HCT116 (cell line): ENCODE measurements at regions not wholly inside any gene's neighbourhood (a gene's known extent, or its start where the extent isn't known, plus 50 kb on each side); places are given as distances from the start of the nearest gene placed in this dataset.

Experiments
- ATAC-seq: fragments of 200-7000 bp; cut with Tn5 transposase; 2 replicates; pipeline ENCODE4 v1.9.1; 2020; ENCODE audit warnings: mild to moderate bottlenecking, moderate library complexity
- BruUV-seq: library from RNA; stranded (reverse); fragments of 400-500 nt; replicated peaks from 2 replicates; lab custom pipeline; 2021; lab: Mats Ljungman, UMichigan
- CTCF ChIA-PET: fragments of 300-600 bp; sonication (Branson Sonifier 250); formaldehyde crosslinking; loops from one replicate; lab custom pipeline; 2021; ENCODE audit warnings: antibody characterized with exemption; lab: Charles Lee
- POLR2A ChIA-PET: fragments of 300-600, 350-600 bp; sonication (Branson Sonifier 250); formaldehyde crosslinking; loops from one replicate; lab custom pipeline; 2021; ENCODE audit warnings: antibody characterized with exemption; lab: Charles Lee
- RAD21 ChIA-PET, 2 experiments: fragments of 300-600 bp; sonication (Branson Sonifier 250); formaldehyde crosslinking; loops; one replicate each; lab custom pipeline; 2023; ENCODE audit warnings: low total read pairs in 2 of 2; ENCODE audit not compliant: uncharacterized antibody in 2 of 2, unreplicated experiment in 2 of 2, low non-redundant PET in 1 of 2; lab: Charles Lee
- DNase-seq: peaks from one replicate; pipeline ENCODE4 v3.0.0-alpha.2; 2010; ENCODE audit warnings: low read depth, low spot score
- H2AFZ ChIP-seq: fragments of 200-600 bp; shearing (Covaris generic), sonication (generic); 2 replicates; pipeline ENCODE4 v1.6.1; 2017; ENCODE audit warnings: low read depth, mixed run types, mixed read lengths, antibody characterized with exemption, low read length; ENCODE audit not compliant: poor library complexity, severe bottlenecking
- H3K27ac ChIP-seq: 2 replicates; pipeline ENCODE4 v1.5.1; 2012; ENCODE audit warnings: low read depth, low read length
- H3K27me3 ChIP-seq: fragments of 200-600 bp; sonication (generic); 2 replicates; pipeline ENCODE4 v1.6.1; 2016; ENCODE audit warnings: mixed run types, low read length, mixed read lengths; ENCODE audit not compliant: insufficient read depth
- H3K36me3 ChIP-seq, 2 experiments: fragments of 200-500 bp in 1 of 2; fragments of 200-600 bp in 1 of 2; sonication (Bioruptor generic) in 1 of 2; sonication (generic) in 1 of 2; 2 replicates each; pipeline versions ENCODE4 v1.5.1 to v1.6.1; 2014 to 2016; ENCODE audit warnings: low read length in 2 of 2, inconsistent platforms in 1 of 2, mixed read lengths in 1 of 2, mixed run types in 1 of 2; ENCODE audit not compliant: insufficient read depth in 2 of 2, control insufficient read depth in 1 of 2
- H3K4me1 ChIP-seq, 2 experiments: fragments of 200-600 bp in 1 of 2; sonication (generic) in 1 of 2; 2 replicates each; pipeline versions ENCODE4 v1.5.1 to v1.6.1; 2012 to 2017; ENCODE audit warnings: low read length in 2 of 2, inconsistent platforms in 1 of 2, mild to moderate bottlenecking in 1 of 2, mixed read lengths in 1 of 2, mixed run types in 1 of 2, moderate library complexity in 1 of 2; ENCODE audit not compliant: insufficient read depth in 2 of 2, control insufficient read depth in 1 of 2
- H3K4me2 ChIP-seq: fragments of 200-600 bp; sonication (generic); 2 replicates; pipeline ENCODE4 v1.6.1; 2017; ENCODE audit warnings: mixed run types, low read length, mixed read lengths
- H3K4me3 ChIP-seq, 2 experiments: fragments of 200-600 bp in 1 of 2; sonication (generic) in 1 of 2; replicated peaks in 1 of 2; 2 replicates each; pipeline ENCODE4 v1.5.1; 2011 to 2016; ENCODE audit warnings: low read length in 2 of 2, control low read depth in 1 of 2, low read depth in 1 of 2, mild to moderate bottlenecking in 1 of 2, mixed read lengths in 1 of 2, mixed run types in 1 of 2
- H3K79me2 ChIP-seq: fragments of 200-600 bp; sonication (generic); 2 replicates; pipeline ENCODE4 v1.6.1; 2017; ENCODE audit warnings: mild to moderate bottlenecking, mixed run types, low read length, moderate library complexity, mixed read lengths; ENCODE audit not compliant: insufficient read depth
- H3K9ac ChIP-seq: fragments of 200-600 bp; sonication (generic); 2 replicates; pipeline ENCODE4 v1.6.1; 2016; ENCODE audit warnings: low read length, mixed read lengths
- H3K9me2 ChIP-seq: fragments of 200-600 bp; sonication (generic), shearing (Covaris generic); 2 replicates; pipeline ENCODE4 v1.6.1; 2017; ENCODE audit warnings: mixed run types, mild to moderate bottlenecking, moderate library complexity; ENCODE audit not compliant: insufficient read depth
- H3K9me3 ChIP-seq, 2 experiments: fragments of 200-500 bp in 1 of 2; fragments of 200-600 bp in 1 of 2; sonication (Bioruptor generic) in 1 of 2; sonication (generic) in 1 of 2; 2 replicates each; pipeline ENCODE4 v1.6.1; 2014 to 2017; ENCODE audit warnings: low read length in 2 of 2, mixed read lengths in 2 of 2, inconsistent platforms in 1 of 2, low read depth in 1 of 2, mild to moderate bottlenecking in 1 of 2, mixed run types in 1 of 2, moderate library complexity in 1 of 2; ENCODE audit not compliant: control insufficient read depth in 1 of 2, insufficient read depth in 1 of 2
- H4K20me1 ChIP-seq: fragments of 200-600 bp; sonication (generic), shearing (Covaris generic); 2 replicates; pipeline ENCODE4 v1.6.1; 2017; ENCODE audit warnings: mixed run types, mild to moderate bottlenecking, moderate library complexity; ENCODE audit not compliant: insufficient read depth
- ATF3 ChIP-seq: IDR thresholded peaks from 2 replicates; pipeline ENCODE4 v1.6.1; 2012
- CEBPB ChIP-seq: IDR thresholded peaks from 2 replicates; pipeline ENCODE4 v1.6.1; 2012; ENCODE audit warnings: low read depth
- CTCF ChIP-seq, 3 experiments: fragments of 200-600 bp in 1 of 3; sonication (generic) in 1 of 3; IDR thresholded peaks in 2 of 3; conservative IDR thresholded peaks in 1 of 3; 2 replicates each; pipeline ENCODE4 v1.5.1; 2012 to 2017; ENCODE audit warnings: low read depth in 2 of 3, low read length in 2 of 3, antibody characterized with exemption in 1 of 3, borderline replicate concordance in 1 of 3, control low read depth in 1 of 3, mild to moderate bottlenecking in 1 of 3, mixed read lengths in 1 of 3, mixed run types in 1 of 3, moderate library complexity in 1 of 3; ENCODE audit not compliant: insufficient read depth in 1 of 3
- EGR1 ChIP-seq: IDR thresholded peaks from 2 replicates; pipeline ENCODE4 v1.6.1; 2012; ENCODE audit warnings: low read depth
- JUND ChIP-seq: IDR thresholded peaks from 2 replicates; pipeline ENCODE4 v1.6.1; 2012
- MAX ChIP-seq: IDR thresholded peaks from 2 replicates; pipeline ENCODE4 v1.6.1; 2012
- RAD21 ChIP-seq: IDR thresholded peaks from 2 replicates; pipeline ENCODE4 v1.6.1; 2012; ENCODE audit warnings: low read depth, mild to moderate bottlenecking
- REST ChIP-seq: IDR thresholded peaks from 2 replicates; pipeline ENCODE4 v1.6.1; 2012; ENCODE audit warnings: low read depth
- SIN3A ChIP-seq: IDR thresholded peaks from 2 replicates; pipeline ENCODE4 v1.6.1; 2012; ENCODE audit warnings: low read depth
- SP1 ChIP-seq: IDR thresholded peaks from 2 replicates; pipeline ENCODE4 v1.6.1; 2012; ENCODE audit warnings: low read depth
- SRF ChIP-seq: IDR thresholded peaks from 2 replicates; pipeline ENCODE4 v1.6.1; 2012; ENCODE audit warnings: low read depth
- TCF7L2 ChIP-seq: IDR thresholded peaks from 2 replicates; pipeline ENCODE4 v1.7.0; 2011; ENCODE audit warnings: borderline replicate concordance, inconsistent platforms; ENCODE audit not compliant: insufficient read depth, insufficient read length; ENCODE audit errors: extremely low read depth
- ZBTB33 ChIP-seq: IDR thresholded peaks from 2 replicates; pipeline ENCODE4 v1.6.1; 2011; ENCODE audit warnings: mild to moderate bottlenecking, low read length, moderate library complexity; ENCODE audit not compliant: insufficient replicate concordance; ENCODE audit errors: extremely low read depth
- intact Hi-C: fragments of 100-400 bp; cut with micrococcal nuclease; formaldehyde crosslinking; loops from 2 replicates; pipeline ENCODE4 v1.10.0; 2022

- intact Hi-C loops, result no loop called here
- Histone ChIP-seq H3K27ac (no peak overlapping the region), H3K36me3 (no peaks in the 10 kb centered on the region), H4K20me1 (no peaks in the 10 kb centered on the region), H3K9me2 (no peaks in the 10 kb centered on the region), H3K4me3 (no peak overlapping the region), H3K9ac (no peak overlapping the region), H3K9me3 (no peaks in the 10 kb centered on the region), H3K4me1 (no peaks in the 10 kb centered on the region), H3K79me2 (no peaks in the 10 kb centered on the region), H2AFZ (no peak overlapping the region), H3K27me3 (no peaks in the 10 kb centered on the region), H3K4me2 (no peak overlapping the region)
- no TSS peak for BruUV-seq
- ChIA-PET CTCF (no interaction called here), RAD21 (no interaction called here), POLR2A (no interaction called here)
- TF ChIP-seq CEBPB, result no peak
- TF ChIP-seq RAD21, result no peak
- no peak for TF ChIP-seq SRF
- no peak for TF ChIP-seq ZBTB33
- TF ChIP-seq JUND, result no peak
- no peak for TF ChIP-seq EGR1
- no peak for TF ChIP-seq REST
- TF ChIP-seq SP1, result no peak
- no peak for TF ChIP-seq ATF3
- no peak for TF ChIP-seq CTCF (IDR thresholded peaks at IDR 0.05 in 2 of 3, conservative IDR thresholded peaks at IDR 0.05 in 1 of 3; ENCODE audit: borderline replicate concordance in 1 of 3, insufficient read depth in 1 of 3, low read depth in 2 of 3, low read length in 2 of 3)
- no peak for TF ChIP-seq MAX
- no peak for TF ChIP-seq TCF7L2
- TF ChIP-seq SIN3A, result no peak
- no peak for ATAC-seq
- DNase-seq, result no peak
Measured at GRCh38 chr7:155992974-155993373, 180.7 kb upstream of the SHH start.
